Neural cell (in vitro differentiated cells): ENCODE measurements at regions not wholly inside any gene's neighbourhood (a gene's known extent, or its start where the extent isn't known, plus 50 kb on each side); places are given as distances from the start of the nearest gene placed in this dataset.

Experiments used
- H2AFZ ChIP-seq: fragments of 200-600, 300-800 bp; sonication (generic), shearing (Covaris generic); 2 replicates; pipeline ENCODE4 v1.6.0; 2014; ENCODE audit warnings: low read depth, mild to moderate bottlenecking, antibody characterized with exemption, low read length, moderate library complexity
- H3F3A ChIP-seq: fragments of 200-600 bp; shearing (Covaris generic); 2 replicates; pipeline ENCODE4 v1.6.1; 2016; ENCODE audit warnings: mild to moderate bottlenecking, moderate library complexity, mixed read lengths, antibody characterized with exemption, low read length; ENCODE audit not compliant: insufficient read depth, poor library complexity, severe bottlenecking
- H3K27ac ChIP-seq: fragments of 200-600, 300-800 bp; sonication (generic), shearing (Covaris generic); 2 replicates; pipeline ENCODE4 v1.5.1; 2014; ENCODE audit warnings: mild to moderate bottlenecking, low read length, moderate library complexity
- H3K27me3 ChIP-seq: fragments of 300-800, 200-600 bp; sonication (generic), shearing (Covaris generic); 2 replicates; pipeline ENCODE4 v1.6.0; 2014; ENCODE audit warnings: mild to moderate bottlenecking, low read depth, low read length, moderate library complexity; ENCODE audit not compliant: insufficient read depth
- H3K36me3 ChIP-seq: fragments of 300-800, 200-600 bp; sonication (generic), shearing (Covaris generic); 2 replicates; pipeline ENCODE4 v1.5.1; 2014; ENCODE audit warnings: mild to moderate bottlenecking, antibody characterized with exemption, low read length, moderate library complexity; ENCODE audit not compliant: insufficient read depth
- H3K4me2 ChIP-seq: fragments of 300-800, 200-600 bp; sonication (generic), shearing (Covaris generic); 2 replicates; pipeline ENCODE4 v1.6.0; 2014; ENCODE audit warnings: mild to moderate bottlenecking, low read length
- H3K4me3 ChIP-seq: fragments of 300-800, 200-600 bp; sonication (generic), shearing (Covaris generic); 2 replicates; pipeline ENCODE4 v1.5.1; 2014; ENCODE audit warnings: mild to moderate bottlenecking, low read length, moderate library complexity
- H3K79me2 ChIP-seq: fragments of 200-600 bp; shearing (Covaris generic); replicated peaks from 2 replicates; pipeline ENCODE4 v1.6.0; 2014; ENCODE audit warnings: mild to moderate bottlenecking, low read length, moderate library complexity; ENCODE audit not compliant: insufficient read depth
- H3K9ac ChIP-seq: fragments of 300-800, 200-600 bp; sonication (generic), shearing (Covaris generic); 2 replicates; pipeline ENCODE4 v1.6.1; 2016; ENCODE audit warnings: mild to moderate bottlenecking, low read length, mixed read lengths
- H3K9me2 ChIP-seq: fragments of 200-600 bp; shearing (Covaris generic); 2 replicates; pipeline ENCODE4 v1.6.1; 2016; ENCODE audit warnings: mild to moderate bottlenecking, low read length, mixed read lengths; ENCODE audit not compliant: insufficient read depth
- H3K9me3 ChIP-seq: fragments of 200-600, 300-800 bp; sonication (generic), shearing (Covaris generic); 2 replicates; pipeline ENCODE4 v1.6.1; 2016; ENCODE audit warnings: mild to moderate bottlenecking, mixed run types, low read length, moderate library complexity, mixed read lengths
- H4K20me1 ChIP-seq: fragments of 200-600 bp; shearing (Covaris generic); 2 replicates; pipeline ENCODE4 v1.6.1; 2016; ENCODE audit warnings: mild to moderate bottlenecking, mixed run types; ENCODE audit not compliant: insufficient read depth
- EP300 ChIP-seq: fragments of 450-650 bp; conservative IDR thresholded peaks from 2 replicates; pipeline ENCODE4 v1.6.1; 2014; ENCODE audit warnings: antibody characterized with exemption, mild to moderate bottlenecking, moderate library complexity; ENCODE audit not compliant: poor library complexity, severe bottlenecking
- EZH2 ChIP-seq: fragments of 200-600, 300-800 bp; shearing (Covaris generic), sonication (generic); IDR thresholded peaks from 2 replicates; pipeline ENCODE4 v1.6.1; 2014; ENCODE audit warnings: antibody characterized with exemption, low read length, borderline replicate concordance, mild to moderate bottlenecking; ENCODE audit not compliant: insufficient read depth, poor library complexity, severe bottlenecking
- MXI1 ChIP-seq: fragments of 450-650 bp; conservative IDR thresholded peaks from 2 replicates; pipeline ENCODE4 v1.6.1; 2014; ENCODE audit warnings: antibody characterized with exemption, mild to moderate bottlenecking; ENCODE audit not compliant: poor library complexity, severe bottlenecking
- POLR2AphosphoS5 ChIP-seq: IDR thresholded peaks from 2 replicates; pipeline ENCODE4 v1.6.1; 2012
- RAD21 ChIP-seq: fragments of 450-650 bp; conservative IDR thresholded peaks from 2 replicates; pipeline ENCODE4 v1.6.1; 2014; ENCODE audit warnings: antibody characterized with exemption, mild to moderate bottlenecking, moderate library complexity
- SMC3 ChIP-seq: fragments of 450-650 bp; conservative IDR thresholded peaks from 2 replicates; pipeline ENCODE4 v1.6.1; 2014; ENCODE audit warnings: antibody characterized with exemption, mild to moderate bottlenecking, moderate library complexity; ENCODE audit not compliant: poor library complexity
- TAF1 ChIP-seq: IDR thresholded peaks from 2 replicates; pipeline ENCODE4 v1.6.1; 2012; ENCODE audit warnings: low read depth
- TF ChIP-seq, protein P1 (sequence below): fragments of 450-650 bp; IDR thresholded peaks from 2 replicates; pipeline ENCODE4 v1.5.1; 2014; ENCODE audit warnings: antibody characterized with exemption, mild to moderate bottlenecking, moderate library complexity; ENCODE audit not compliant: poor library complexity, severe bottlenecking
- TF ChIP-seq, protein P2 (sequence below): IDR thresholded peaks from 2 replicates; pipeline ENCODE4 v1.6.1; 2012; ENCODE audit warnings: borderline replicate concordance

DNA sequence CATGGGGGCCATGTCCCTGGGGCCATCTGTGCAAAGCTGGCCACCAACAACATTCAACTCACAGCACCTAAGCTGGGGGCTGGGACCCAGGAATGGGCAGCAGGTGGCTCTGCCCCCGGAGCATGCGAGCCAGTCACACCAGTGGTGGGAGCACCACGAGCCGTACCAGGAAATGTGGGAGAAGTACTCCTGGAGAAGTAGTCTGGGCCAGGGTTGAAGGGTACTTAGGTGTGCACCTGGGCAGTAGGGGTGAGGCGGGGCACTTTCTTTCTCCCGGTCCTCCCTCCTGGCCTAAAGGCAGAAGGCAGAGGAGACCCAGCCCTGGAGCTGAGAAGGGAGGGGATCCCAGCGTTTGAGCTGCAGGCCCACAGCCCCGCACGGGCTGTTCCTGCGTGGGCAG is 94.2 kb downstream of the PLXNA1 start:
- Histone ChIP-seq H3K9ac (no peak overlapping the region), H3K4me2 (no peak overlapping the region), H3K9me3 (no peaks in the 10 kb centered on the region), H3K9me2 (no peaks in the 10 kb centered on the region), H3K27ac (no peak overlapping the region), H2AFZ (no peak overlapping the region), H3K27me3 (no peaks in the 10 kb centered on the region), H3K4me3 (no peak overlapping the region), H3K36me3 (no peaks in the 10 kb centered on the region), H3K79me2 (no peaks in the 10 kb centered on the region), H3F3A (no peaks in the 10 kb centered on the region), H4K20me1 (no peaks in the 10 kb centered on the region)
- TF ChIP-seq RAD21 (no peak), MXI1 (no peak), POLR2AphosphoS5 (no peak), TAF1 (no peak), EZH2 (no peak), SMC3 (no peak), EP300 (no peak)
- TF ChIP-seq, protein P1, sequence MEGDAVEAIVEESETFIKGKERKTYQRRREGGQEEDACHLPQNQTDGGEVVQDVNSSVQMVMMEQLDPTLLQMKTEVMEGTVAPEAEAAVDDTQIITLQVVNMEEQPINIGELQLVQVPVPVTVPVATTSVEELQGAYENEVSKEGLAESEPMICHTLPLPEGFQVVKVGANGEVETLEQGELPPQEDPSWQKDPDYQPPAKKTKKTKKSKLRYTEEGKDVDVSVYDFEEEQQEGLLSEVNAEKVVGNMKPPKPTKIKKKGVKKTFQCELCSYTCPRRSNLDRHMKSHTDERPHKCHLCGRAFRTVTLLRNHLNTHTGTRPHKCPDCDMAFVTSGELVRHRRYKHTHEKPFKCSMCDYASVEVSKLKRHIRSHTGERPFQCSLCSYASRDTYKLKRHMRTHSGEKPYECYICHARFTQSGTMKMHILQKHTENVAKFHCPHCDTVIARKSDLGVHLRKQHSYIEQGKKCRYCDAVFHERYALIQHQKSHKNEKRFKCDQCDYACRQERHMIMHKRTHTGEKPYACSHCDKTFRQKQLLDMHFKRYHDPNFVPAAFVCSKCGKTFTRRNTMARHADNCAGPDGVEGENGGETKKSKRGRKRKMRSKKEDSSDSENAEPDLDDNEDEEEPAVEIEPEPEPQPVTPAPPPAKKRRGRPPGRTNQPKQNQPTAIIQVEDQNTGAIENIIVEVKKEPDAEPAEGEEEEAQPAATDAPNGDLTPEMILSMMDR = no peak
- TF ChIP-seq, protein P2, sequence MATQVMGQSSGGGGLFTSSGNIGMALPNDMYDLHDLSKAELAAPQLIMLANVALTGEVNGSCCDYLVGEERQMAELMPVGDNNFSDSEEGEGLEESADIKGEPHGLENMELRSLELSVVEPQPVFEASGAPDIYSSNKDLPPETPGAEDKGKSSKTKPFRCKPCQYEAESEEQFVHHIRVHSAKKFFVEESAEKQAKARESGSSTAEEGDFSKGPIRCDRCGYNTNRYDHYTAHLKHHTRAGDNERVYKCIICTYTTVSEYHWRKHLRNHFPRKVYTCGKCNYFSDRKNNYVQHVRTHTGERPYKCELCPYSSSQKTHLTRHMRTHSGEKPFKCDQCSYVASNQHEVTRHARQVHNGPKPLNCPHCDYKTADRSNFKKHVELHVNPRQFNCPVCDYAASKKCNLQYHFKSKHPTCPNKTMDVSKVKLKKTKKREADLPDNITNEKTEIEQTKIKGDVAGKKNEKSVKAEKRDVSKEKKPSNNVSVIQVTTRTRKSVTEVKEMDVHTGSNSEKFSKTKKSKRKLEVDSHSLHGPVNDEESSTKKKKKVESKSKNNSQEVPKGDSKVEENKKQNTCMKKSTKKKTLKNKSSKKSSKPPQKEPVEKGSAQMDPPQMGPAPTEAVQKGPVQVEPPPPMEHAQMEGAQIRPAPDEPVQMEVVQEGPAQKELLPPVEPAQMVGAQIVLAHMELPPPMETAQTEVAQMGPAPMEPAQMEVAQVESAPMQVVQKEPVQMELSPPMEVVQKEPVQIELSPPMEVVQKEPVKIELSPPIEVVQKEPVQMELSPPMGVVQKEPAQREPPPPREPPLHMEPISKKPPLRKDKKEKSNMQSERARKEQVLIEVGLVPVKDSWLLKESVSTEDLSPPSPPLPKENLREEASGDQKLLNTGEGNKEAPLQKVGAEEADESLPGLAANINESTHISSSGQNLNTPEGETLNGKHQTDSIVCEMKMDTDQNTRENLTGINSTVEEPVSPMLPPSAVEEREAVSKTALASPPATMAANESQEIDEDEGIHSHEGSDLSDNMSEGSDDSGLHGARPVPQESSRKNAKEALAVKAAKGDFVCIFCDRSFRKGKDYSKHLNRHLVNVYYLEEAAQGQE = no peak

DNA sequence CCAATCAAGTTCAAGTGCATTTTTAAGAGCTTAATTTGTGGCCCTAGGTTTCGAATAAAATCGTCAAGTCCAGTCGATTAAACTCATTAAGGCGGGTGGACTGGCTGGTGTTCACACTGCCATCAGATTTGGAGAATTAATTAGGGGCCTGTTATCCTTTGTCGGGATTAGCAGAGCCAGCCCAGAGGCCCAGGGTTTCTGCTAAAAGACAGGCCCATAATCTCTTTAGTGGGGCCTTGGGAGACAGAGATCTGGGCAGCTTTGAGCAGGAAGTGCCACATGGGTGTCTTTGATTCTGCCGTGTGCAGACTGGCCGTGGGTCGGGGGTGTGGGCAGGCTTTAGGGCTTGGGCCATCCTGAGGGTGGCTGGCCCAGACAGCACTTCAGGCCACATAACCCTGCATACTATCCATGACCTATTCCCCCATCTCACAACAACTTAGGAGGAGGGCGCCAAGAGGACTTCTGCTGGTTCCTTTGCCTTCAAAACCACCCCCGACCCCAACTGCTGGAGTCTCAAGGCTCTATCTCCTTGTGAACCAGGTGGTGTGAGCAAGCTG is 94.7 kb downstream of the PLXNA1 start:
- no peak overlapping the region for H3K4me2 ChIP-seq
- H3K9me3 ChIP-seq = no peaks in the 10 kb centered on the region
- H3K9ac ChIP-seq = no peak overlapping the region
- H3F3A ChIP-seq = no peaks in the 10 kb centered on the region
- no peak overlapping the region for H3K4me3 ChIP-seq
- no peaks in the 10 kb centered on the region for H3K79me2 ChIP-seq
- H4K20me1 ChIP-seq = no peaks in the 10 kb centered on the region
- H3K9me2 ChIP-seq = no peaks in the 10 kb centered on the region
- no peak overlapping the region for H3K27ac ChIP-seq
- no peaks in the 10 kb centered on the region for H3K27me3 ChIP-seq
- TF ChIP-seq POLR2AphosphoS5 (no peak), RAD21 (no peak), SMC3 (no peak), TAF1 (no peak), MXI1 (no peak)
- TF ChIP-seq, protein P2 = no peak
- no peaks in the 10 kb centered on the region for H3K36me3 ChIP-seq
- no peak overlapping the region for H2AFZ ChIP-seq
